RPMI7951 (cell line): ENCODE measurements at regions not wholly inside any gene's neighbourhood (a gene's known extent, or its start where the extent isn't known, plus 50 kb on each side); places are given as distances from the start of the nearest gene placed in this dataset.

Source experiments
- DNase-seq: peaks from one replicate; pipeline ENCODE4 v3.0.0-alpha.2; 2012; ENCODE audit warnings: low read depth

GRCh38 chr3:124574012-124574411 lies 156.2 kb upstream of the UMPS start:
- no peak for DNase-seq

- DNase-seq, result no peak
These were observed 153.4 kb upstream of the UMPS start for GRCh38 chr3:124576565-124577493.

GRCh38 chr3:124577494-124578167 lies 152.6 kb upstream of the UMPS start:
- DNase-seq, result no peak

GRCh38 chr3:124579641-124580040 lies 150.6 kb upstream of the UMPS start:
- DNase-seq, result no peak

GRCh38 chr3:124582196-124582595 lies 148.1 kb upstream of the UMPS start:
- no peak for DNase-seq

GRCh38 chr3:124582621-124583395 lies 147.4 kb upstream of the UMPS start:
- no peak for DNase-seq

GRCh38 chr3:124584245-124584551 lies 146.1 kb upstream of the UMPS start:
- DNase-seq, result no peak

GRCh38 chr3:124584552-124585391 lies 145.5 kb upstream of the UMPS start:
- DNase-seq, result peak; percentile 58

GRCh38 chr3:124586126-124587052 lies 143.9 kb upstream of the UMPS start:
- DNase-seq, result no peak

GRCh38 chr3:124587053-124587408 lies 143.2 kb upstream of the UMPS start:
- DNase-seq, result peak; percentile 35

GRCh38 chr3:124588036-124588435 lies 142.2 kb upstream of the UMPS start:
- no peak for DNase-seq

- no peak for DNase-seq
These were observed 141.5 kb upstream of the UMPS start for GRCh38 chr3:124588794-124589193.

- no peak for DNase-seq
These were observed 138.6 kb upstream of the UMPS start for GRCh38 chr3:124591699-124592098.

- no peak for DNase-seq
These were observed 137.4 kb upstream of the UMPS start for GRCh38 chr3:124592658-124593441.

- DNase-seq, result no peak
These were observed 136.8 kb upstream of the UMPS start for GRCh38 chr3:124593442-124593829.

GRCh38 chr3:124594581-124594980 lies 135.7 kb upstream of the UMPS start:
- DNase-seq, result no peak

- no peak for DNase-seq
These were observed 133.0 kb upstream of the UMPS start for GRCh38 chr3:124597273-124597672.

GRCh38 chr3:124597979-124598378 lies 132.3 kb upstream of the UMPS start:
- no peak for DNase-seq

GRCh38 chr3:124599147-124599765 lies 131.0 kb upstream of the UMPS start:
- no peak for DNase-seq
